MM.1S (cell line): ENCODE measurements at regions not wholly inside any gene's neighbourhood (a gene's known extent, or its start where the extent isn't known, plus 50 kb on each side); places are given as distances from the start of the nearest gene placed in this dataset.
"Not testable (repeated sequence)": the region's sequence is repeated elsewhere in the genome, so short reads cannot be mapped to it uniquely, and the experiment has no call there.

Experiments used
- DNase-seq: peaks from one replicate; pipeline ENCODE4 v3.0.0-alpha.2; 2015
- H2AFZ ChIP-seq: fragments of 300-600 bp; sonication (generic); 2 replicates; pipeline ENCODE4 v1.6.0; 2016; ENCODE audit warnings: antibody characterized with exemption, low read length
- H3F3A ChIP-seq: fragments of 300-600 bp; sonication (generic); 2 replicates; pipeline ENCODE4 v1.6.1; 2016; ENCODE audit warnings: mild to moderate bottlenecking, antibody characterized with exemption, low read length, moderate library complexity, mixed read lengths; ENCODE audit not compliant: insufficient read depth
- H3K27ac ChIP-seq: fragments of 300-600 bp; sonication (generic); 2 replicates; pipeline ENCODE4 v1.5.1; 2016; ENCODE audit warnings: mild to moderate bottlenecking, low read length
- H3K27me3 ChIP-seq: fragments of 300-600 bp; sonication (generic); replicated peaks from 2 replicates; pipeline ENCODE4 v1.6.0; 2016; ENCODE audit warnings: low read length; ENCODE audit not compliant: insufficient read depth
- H3K36me3 ChIP-seq: fragments of 300-600 bp; sonication (generic); replicated peaks from 2 replicates; pipeline ENCODE4 v1.6.1; 2016; ENCODE audit warnings: mild to moderate bottlenecking, low read length, mixed read lengths; ENCODE audit not compliant: insufficient read depth
- H3K4me1 ChIP-seq: fragments of 300-600 bp; sonication (generic); 2 replicates; pipeline ENCODE4 v1.6.1; 2016; ENCODE audit warnings: low read length, mixed read lengths
- H3K4me2 ChIP-seq: fragments of 300-600 bp; sonication (generic); 2 replicates; pipeline ENCODE4 v1.6.0; 2016; ENCODE audit warnings: low read depth, low read length
- H3K4me3 ChIP-seq: fragments of 300-600 bp; sonication (generic); 2 replicates; pipeline ENCODE4 v1.5.1; 2016; ENCODE audit warnings: low read length, mixed read lengths
- H3K79me2 ChIP-seq: fragments of 300-600 bp; sonication (generic); 2 replicates; pipeline ENCODE4 v1.6.1; 2016; ENCODE audit warnings: mixed run types, low read length, mixed read lengths
- H3K9ac ChIP-seq: fragments of 300-600 bp; sonication (generic); 2 replicates; pipeline ENCODE4 v1.6.1; 2016; ENCODE audit warnings: low read length, mixed read lengths
- H3K9me2 ChIP-seq: fragments of 300-600 bp; sonication (generic); replicated peaks from 2 replicates; pipeline ENCODE4 v1.6.1; 2016; ENCODE audit warnings: mild to moderate bottlenecking, low read length, mixed read lengths; ENCODE audit not compliant: insufficient read depth
- H3K9me3 ChIP-seq: fragments of 300-600 bp; sonication (generic); replicated peaks from 2 replicates; pipeline ENCODE4 v1.6.1; 2016; ENCODE audit warnings: mild to moderate bottlenecking, low read length, mixed read lengths; ENCODE audit not compliant: insufficient read depth
- H4K20me1 ChIP-seq: fragments of 300-600 bp; sonication (generic); 2 replicates; pipeline ENCODE4 v1.6.1; 2016; ENCODE audit warnings: mild to moderate bottlenecking, low read length, moderate library complexity, mixed read lengths; ENCODE audit not compliant: insufficient read depth
- CTCF ChIP-seq: fragments of 300-600 bp; sonication (generic); IDR thresholded peaks from 2 replicates; pipeline ENCODE4 v1.5.1; 2016; ENCODE audit warnings: antibody characterized with exemption, low read length, mixed read lengths
- EZH2 ChIP-seq: fragments of 300-600 bp; sonication (generic); optimal IDR thresholded peaks from 2 replicates; pipeline ENCODE3; 2017; ENCODE audit warnings: low read depth, mild to moderate bottlenecking, antibody characterized with exemption, low read length, mixed read lengths
- EZH2phosphoT487 ChIP-seq: fragments of 300-600 bp; sonication (generic); IDR thresholded peaks from 2 replicates; pipeline ENCODE4 v1.6.1; 2018; ENCODE audit warnings: antibody characterized with exemption, low read length

DNA sequence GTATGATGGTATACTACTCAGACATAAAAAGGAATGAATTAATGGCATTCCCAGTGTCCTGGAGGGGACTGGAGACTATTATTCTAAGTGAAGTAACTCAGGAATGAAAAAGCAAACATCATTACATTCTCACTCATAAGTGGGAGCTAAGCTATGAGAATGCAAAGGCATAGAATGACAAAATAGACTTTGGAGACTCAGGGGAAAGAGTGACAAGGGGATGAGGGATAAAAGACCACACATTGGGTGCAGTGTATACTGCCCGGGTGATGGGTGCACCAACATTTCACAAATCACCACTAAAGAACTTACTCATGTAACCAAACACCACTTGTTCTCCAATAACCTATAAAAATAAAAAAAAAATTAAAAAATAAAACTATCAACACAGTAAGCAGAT lies 587.3 kb upstream of the RGMB start:
- Histone ChIP-seq H3K4me3 (no peak overlapping the region), H3K36me3 (no peaks in the 10 kb centered on the region), H3K79me2 (no peaks in the 10 kb centered on the region)

DNA sequence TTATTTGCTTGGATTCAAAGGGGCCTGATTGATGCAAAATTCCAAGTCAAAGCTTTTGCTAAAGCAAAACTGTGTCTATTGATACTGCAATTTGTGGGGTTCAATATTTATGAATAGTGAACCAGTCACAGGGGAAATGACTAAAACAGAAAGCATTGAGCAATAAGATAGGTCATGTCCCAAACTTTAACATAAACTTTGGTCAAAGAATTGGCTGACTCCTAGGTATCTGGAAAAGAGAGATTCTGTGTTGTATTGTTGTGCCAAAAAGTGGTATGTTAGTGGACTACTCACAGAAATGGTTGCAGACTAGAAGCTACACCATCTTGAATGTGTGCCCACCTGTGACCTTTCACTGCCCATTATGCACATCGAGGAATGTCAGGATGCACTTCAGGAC lies 585.5 kb upstream of the RGMB start:
- Histone ChIP-seq H3K4me2 (no peak overlapping the region), H3K27me3 (no peaks in the 10 kb centered on the region), H2AFZ (no peak overlapping the region), H3K27ac (no peak overlapping the region), H3K4me3 (no peak overlapping the region), H3K9me2 (no peaks in the 10 kb centered on the region), H3K9ac (no peak overlapping the region), H3K4me1 (no peaks in the 10 kb centered on the region), H3F3A (no peaks in the 10 kb centered on the region), H3K9me3 (no peaks in the 10 kb centered on the region), H3K36me3 (no peaks in the 10 kb centered on the region), H3K79me2 (no peaks in the 10 kb centered on the region), H4K20me1 (no peaks in the 10 kb centered on the region)
- DNase-seq, result no peak
- no peak for TF ChIP-seq EZH2phosphoT487
- no peak for TF ChIP-seq CTCF
- TF ChIP-seq EZH2, result no peak

More for the DNA sequence above, 587.3 kb upstream of the RGMB start:
- Histone ChIP-seq H3K27ac (no peak overlapping the region), H3K9me3 (no peaks in the 10 kb centered on the region), H3K4me2 (no peak overlapping the region), H2AFZ (no peak overlapping the region), H3K9me2 (no peaks in the 10 kb centered on the region), H3K27me3 (no peaks in the 10 kb centered on the region), H3K4me1 (no peaks in the 10 kb centered on the region), H3F3A (no peaks in the 10 kb centered on the region), H4K20me1 (no peaks in the 10 kb centered on the region), H3K9ac (no peak overlapping the region)
- no peak for DNase-seq
- TF ChIP-seq EZH2 (no peak), CTCF (no peak), EZH2phosphoT487 (no peak)

DNA sequence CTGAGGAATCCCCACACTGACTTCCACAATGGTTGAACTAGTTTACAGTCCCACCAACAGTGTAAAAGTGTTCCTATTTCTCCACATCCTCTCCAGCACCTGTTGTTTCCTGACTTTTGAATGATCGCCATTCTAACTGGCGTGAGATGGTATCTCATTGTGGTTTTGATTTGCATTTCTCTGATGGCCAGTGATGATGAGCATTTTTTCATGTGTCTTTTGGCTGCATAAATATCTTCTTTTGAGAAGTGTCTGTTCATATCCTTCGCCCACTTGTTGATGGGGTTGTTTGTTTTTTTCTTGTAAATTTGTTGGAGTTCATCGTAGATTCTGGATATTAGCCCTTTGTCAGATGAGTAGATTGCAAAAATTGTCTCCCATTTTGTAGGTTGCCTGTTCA lies 583.1 kb upstream of the RGMB start:
- H3K27me3 ChIP-seq, H3K4me1 ChIP-seq, H3K27ac ChIP-seq, H4K20me1 ChIP-seq, H3K36me3 ChIP-seq, H3K9me3 ChIP-seq, H2AFZ ChIP-seq, H3K9me2 ChIP-seq, H3K4me3 ChIP-seq, H3F3A ChIP-seq, DNase-seq, H3K4me2 ChIP-seq, H3K79me2 ChIP-seq, H3K9ac ChIP-seq: not testable (repeated sequence)

DNA sequence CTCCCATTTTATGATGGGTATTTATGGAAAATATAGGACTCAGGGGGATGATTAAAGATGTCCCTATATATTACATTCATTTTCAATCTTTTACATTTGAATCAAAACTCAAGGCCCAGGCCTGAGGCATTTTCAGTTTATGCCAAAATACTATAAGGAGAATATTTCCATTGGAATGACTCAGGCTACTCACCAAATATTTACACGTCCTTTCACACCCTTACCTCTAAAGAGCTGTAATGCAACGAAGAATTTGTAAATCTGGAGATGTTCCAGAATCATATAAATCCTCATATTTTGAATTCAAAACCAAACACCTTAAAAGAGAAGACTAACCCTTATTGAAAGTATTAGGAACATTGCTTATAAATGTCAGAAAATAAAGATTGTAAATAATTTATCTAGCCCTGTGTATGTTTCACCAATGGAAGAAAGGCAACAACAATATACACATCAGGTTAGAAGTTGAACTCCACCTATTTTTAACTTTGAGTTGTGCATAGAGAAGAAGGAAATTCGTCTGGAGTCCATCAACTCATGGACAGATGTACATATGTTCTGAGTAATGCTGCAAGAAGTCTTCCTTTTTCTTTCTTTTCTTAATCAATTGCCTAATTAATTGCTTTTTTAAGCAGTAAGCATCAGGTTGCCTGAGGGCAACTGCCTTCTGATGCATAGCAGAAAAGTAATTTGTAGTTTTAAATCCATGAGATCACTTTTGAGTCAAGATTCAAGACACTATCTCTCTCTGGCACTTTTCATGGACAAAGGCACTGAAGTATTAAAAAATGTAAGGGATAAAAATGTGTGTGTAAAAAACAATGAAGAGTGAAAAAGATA lies 579.3 kb upstream of the RGMB start:
- H3K9ac ChIP-seq, result no peak overlapping the region
- TF ChIP-seq CTCF (no peak), EZH2 (no peak), EZH2phosphoT487 (no peak)
- no peaks in the 10 kb centered on the region for H3F3A ChIP-seq
- no peaks in the 10 kb centered on the region for H3K27me3 ChIP-seq
- H3K36me3 ChIP-seq, result no peaks in the 10 kb centered on the region
- no peak for DNase-seq
- no peaks in the 10 kb centered on the region for H3K79me2 ChIP-seq
- H2AFZ ChIP-seq, result no peak overlapping the region
- no peaks in the 10 kb centered on the region for H3K4me1 ChIP-seq
- H3K9me3 ChIP-seq, result no peaks in the 10 kb centered on the region
- no peak overlapping the region for H3K4me2 ChIP-seq
- H4K20me1 ChIP-seq, result no peaks in the 10 kb centered on the region
- no peaks in the 10 kb centered on the region for H3K9me2 ChIP-seq
- H3K4me3 ChIP-seq, result no peak overlapping the region
- H3K27ac ChIP-seq, result no peak overlapping the region
